ENCODE measurements at regions not wholly inside any gene's neighbourhood (a gene's known extent, or its start where the extent isn't known, plus 50 kb on each side); places are given as distances from the start of the nearest gene placed in this dataset.

GRCh38 chr10:36872702-36873393 lies 252.6 kb upstream of the ANKRD30A start:
- TF ChIP-seq, protein P1, sequence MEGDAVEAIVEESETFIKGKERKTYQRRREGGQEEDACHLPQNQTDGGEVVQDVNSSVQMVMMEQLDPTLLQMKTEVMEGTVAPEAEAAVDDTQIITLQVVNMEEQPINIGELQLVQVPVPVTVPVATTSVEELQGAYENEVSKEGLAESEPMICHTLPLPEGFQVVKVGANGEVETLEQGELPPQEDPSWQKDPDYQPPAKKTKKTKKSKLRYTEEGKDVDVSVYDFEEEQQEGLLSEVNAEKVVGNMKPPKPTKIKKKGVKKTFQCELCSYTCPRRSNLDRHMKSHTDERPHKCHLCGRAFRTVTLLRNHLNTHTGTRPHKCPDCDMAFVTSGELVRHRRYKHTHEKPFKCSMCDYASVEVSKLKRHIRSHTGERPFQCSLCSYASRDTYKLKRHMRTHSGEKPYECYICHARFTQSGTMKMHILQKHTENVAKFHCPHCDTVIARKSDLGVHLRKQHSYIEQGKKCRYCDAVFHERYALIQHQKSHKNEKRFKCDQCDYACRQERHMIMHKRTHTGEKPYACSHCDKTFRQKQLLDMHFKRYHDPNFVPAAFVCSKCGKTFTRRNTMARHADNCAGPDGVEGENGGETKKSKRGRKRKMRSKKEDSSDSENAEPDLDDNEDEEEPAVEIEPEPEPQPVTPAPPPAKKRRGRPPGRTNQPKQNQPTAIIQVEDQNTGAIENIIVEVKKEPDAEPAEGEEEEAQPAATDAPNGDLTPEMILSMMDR (IDR thresholded peaks at IDR 0.05; ENCODE audit: borderline replicate concordance, insufficient read depth, low read depth, low read length), result no peak
- H3K4me3 ChIP-seq (ENCODE audit: low read depth, low read length), result no peak overlapping the region

DNA sequence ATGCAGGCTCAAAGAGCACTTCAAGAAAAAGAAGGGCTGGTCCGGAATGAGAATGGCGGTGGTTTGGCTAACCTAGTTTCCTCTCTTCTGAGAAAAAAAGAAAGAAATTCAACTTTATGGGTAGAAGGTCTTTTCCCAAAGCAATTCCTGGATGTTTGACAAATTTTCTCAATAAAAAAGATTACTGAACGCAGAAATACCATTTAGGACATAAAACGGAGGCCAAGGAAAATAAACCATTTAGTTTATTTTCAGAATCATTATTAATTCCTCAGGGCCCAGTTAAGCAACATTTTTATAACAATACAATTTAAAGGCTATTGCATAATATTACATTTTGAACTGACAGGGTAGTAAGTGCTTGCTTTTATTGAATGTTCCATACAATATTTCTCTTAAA lies 284.6 kb upstream of the ANKRD30A start:
- H3K4me3 ChIP-seq (ENCODE audit: low read depth, low read length), result no peak overlapping the region
- TF ChIP-seq, protein P1 (IDR thresholded peaks at IDR 0.05; ENCODE audit: borderline replicate concordance, insufficient read depth, low read depth, low read length), result no peak

DNA sequence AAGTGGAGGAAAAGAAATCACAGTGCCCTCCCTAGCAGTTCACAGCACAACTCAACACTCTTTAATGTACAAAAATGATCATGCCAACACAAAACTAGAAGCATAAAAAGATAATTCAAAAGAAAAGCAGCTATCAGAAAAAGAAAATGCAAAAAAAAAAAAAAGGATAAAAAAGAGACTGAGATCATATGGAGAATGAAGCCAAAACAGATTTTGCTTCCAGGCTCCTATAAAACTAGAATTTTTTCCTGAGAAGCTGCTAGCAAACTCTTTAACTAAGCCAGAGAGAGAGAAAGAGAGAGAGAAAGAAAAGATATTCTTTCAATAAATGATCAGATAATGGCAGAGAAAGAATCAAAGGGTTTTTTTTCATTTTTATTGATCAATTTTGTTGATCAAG lies 288.0 kb upstream of the ANKRD30A start:
- no peak overlapping the region for H3K4me3 ChIP-seq (ENCODE audit: low read depth, low read length)

GRCh38 chr10:36819781-36820180 lies 305.6 kb upstream of the ANKRD30A start:
- TF ChIP-seq, protein P1 (IDR thresholded peaks at IDR 0.05; ENCODE audit: borderline replicate concordance, insufficient read depth, low read depth, low read length), result no peak
- no peak overlapping the region for H3K4me3 ChIP-seq (ENCODE audit: low read depth, low read length)

More for the DNA sequence above, 288.0 kb upstream of the ANKRD30A start:
- TF ChIP-seq, protein P1 (IDR thresholded peaks at IDR 0.05; ENCODE audit: borderline replicate concordance, insufficient read depth, low read depth, low read length), result no peak

GRCh38 chr10:36817898-36818297 lies 307.5 kb upstream of the ANKRD30A start:
- H3K4me3 ChIP-seq (ENCODE audit: low read depth, low read length), result no peak overlapping the region
- TF ChIP-seq, protein P1 (IDR thresholded peaks at IDR 0.05; ENCODE audit: borderline replicate concordance, insufficient read depth, low read depth, low read length), result no peak

- H3K4me3 ChIP-seq (ENCODE audit: low read depth, low read length), result no peak overlapping the region
- TF ChIP-seq, protein P1 (IDR thresholded peaks at IDR 0.05; ENCODE audit: borderline replicate concordance, insufficient read depth, low read depth, low read length), result no peak
Measured at GRCh38 chr10:36808625-36809362, 316.6 kb upstream of the ANKRD30A start.

DNA sequence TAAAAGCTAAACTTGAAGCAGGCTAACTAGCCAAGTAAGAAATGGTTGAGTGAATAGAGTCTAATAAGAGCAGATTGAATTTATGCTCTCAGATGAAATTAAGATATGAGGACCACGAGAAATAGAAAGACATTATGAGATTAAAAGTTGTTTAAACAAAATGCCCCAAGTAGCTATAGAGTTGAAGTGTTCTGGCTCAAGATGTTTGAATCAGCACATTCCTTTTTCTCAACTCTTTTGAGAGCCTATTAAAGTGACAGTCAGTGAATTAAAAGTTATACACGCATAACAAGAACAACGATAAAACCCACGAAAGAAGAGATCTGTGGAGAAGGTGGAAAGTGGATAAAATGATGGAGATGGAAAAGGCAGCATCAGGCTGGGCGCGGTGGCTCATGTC lies 322.2 kb upstream of the ANKRD30A start:
- TF ChIP-seq, protein P1 (IDR thresholded peaks at IDR 0.05; ENCODE audit: borderline replicate concordance, insufficient read depth, low read depth, low read length), result no peak
- no peak overlapping the region for H3K4me3 ChIP-seq (ENCODE audit: low read depth, low read length)

Measured in GM12875 (cell line).